Endothelial cell of umbilical vein (primary cell): ENCODE measurements at regions not wholly inside any gene's neighbourhood (a gene's known extent, or its start where the extent isn't known, plus 50 kb on each side); places are given as distances from the start of the nearest gene placed in this dataset.

ENCODE experiments used
- CTCF ChIP-seq, 2 donors: IDR thresholded peaks; 1 replicate in 1 of 2; 2 replicates in 1 of 2; pipeline ENCODE4 v1.5.1; 2011; ENCODE audit warnings: low read length in 2 of 2, mild to moderate bottlenecking in 2 of 2, moderate library complexity in 2 of 2, control low read depth in 1 of 2, inconsistent platforms in 1 of 2, low read depth in 1 of 2; ENCODE audit not compliant: insufficient read depth in 1 of 2; ENCODE audit errors: extremely low read depth in 1 of 2
- EZH2 ChIP-seq: IDR thresholded peaks from 2 replicates; pipeline ENCODE4 v1.6.1; 2012; ENCODE audit warnings: borderline replicate concordance, low read depth, mild to moderate bottlenecking, moderate library complexity, low read length, inconsistent platforms; ENCODE audit not compliant: severe bottlenecking
- JUN ChIP-seq: IDR thresholded peaks from 2 replicates; pipeline ENCODE4 v1.6.1; 2011; ENCODE audit warnings: borderline replicate concordance, low read depth; ENCODE audit not compliant: insufficient read length, insufficient read depth

GRCh38 chr5:66306844-66307315 is 162.8 kb downstream of the SREK1 start:
- no peak for TF ChIP-seq EZH2
- no peak for TF ChIP-seq CTCF (IDR thresholded peaks at IDR 0.05; ENCODE audit: extremely low read depth in 1 of 2, insufficient read depth in 1 of 2, low read depth in 1 of 2, low read length in 2 of 2)
- TF ChIP-seq JUN, result no peak
